Hypothalamus (tissue), 51 donors: ENCODE measurements at regions not wholly inside any gene's neighbourhood (a gene's known extent, or its start where the extent isn't known, plus 50 kb on each side); places are given as distances from the start of the nearest gene placed in this dataset.
"Not testable (repeated sequence)": the region's sequence is repeated elsewhere in the genome, so short reads cannot be mapped to it uniquely, and the experiment has no call there.

ENCODE experiments used
- DNase-seq, 51 donors: peaks; one replicate each; lab custom pipeline; 2025; lab: John Stamatoyannopoulos, UW

DNA sequence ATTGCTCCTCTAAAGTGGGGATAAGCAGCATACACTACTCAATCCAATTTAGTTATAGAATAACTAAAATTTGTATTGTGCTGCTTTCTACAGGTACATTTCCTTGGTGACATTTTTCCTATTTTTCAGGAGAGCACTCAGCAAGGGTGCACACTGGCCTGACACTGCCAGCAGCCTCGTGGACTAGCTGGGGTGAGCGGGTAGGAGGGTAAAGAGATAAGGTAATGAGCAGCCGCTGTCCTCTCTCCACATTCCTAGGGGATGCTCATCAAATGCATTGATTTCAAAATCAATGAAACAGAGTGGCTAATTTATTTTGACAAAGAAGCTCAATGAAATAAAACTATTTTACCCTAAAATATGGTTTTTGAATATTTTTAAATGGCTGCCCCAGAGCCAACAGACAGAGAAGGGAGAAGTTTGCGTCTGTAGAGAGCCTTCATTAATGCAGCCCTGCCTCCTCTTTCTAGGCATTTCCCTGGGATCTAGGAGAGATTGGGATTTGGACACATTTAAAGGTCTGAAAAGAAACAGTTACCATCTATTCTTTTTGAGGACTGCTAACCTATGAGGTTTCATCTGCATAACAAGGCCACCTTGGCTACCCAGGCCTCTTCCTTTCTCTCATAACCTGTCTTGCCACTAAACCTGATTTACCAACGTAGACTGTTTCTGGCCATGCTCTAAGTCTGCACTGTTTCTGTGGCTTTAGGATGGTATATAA, 561.0 kb downstream of the IPMK start:
- no peak for DNase-seq

DNA sequence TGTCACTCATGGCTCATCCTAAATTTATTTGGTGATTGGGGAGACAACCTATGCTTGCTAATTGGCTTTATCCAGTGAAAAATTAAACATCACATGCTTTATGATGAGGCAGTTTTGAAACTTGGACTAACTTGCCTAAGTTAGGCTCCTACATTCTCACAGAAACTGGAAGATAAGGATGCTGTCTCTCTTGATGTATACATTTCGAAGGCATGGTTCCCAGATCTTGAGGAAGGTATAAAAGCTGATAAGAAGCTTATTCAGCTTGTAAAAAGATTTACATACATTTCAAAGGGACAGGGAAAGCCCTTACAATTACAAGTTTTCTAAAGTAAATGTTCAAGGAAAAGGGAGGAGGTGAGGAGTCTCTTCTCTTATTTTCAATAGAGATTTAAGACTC, 561.7 kb downstream of the IPMK start:
- DNase-seq = no peak

DNA sequence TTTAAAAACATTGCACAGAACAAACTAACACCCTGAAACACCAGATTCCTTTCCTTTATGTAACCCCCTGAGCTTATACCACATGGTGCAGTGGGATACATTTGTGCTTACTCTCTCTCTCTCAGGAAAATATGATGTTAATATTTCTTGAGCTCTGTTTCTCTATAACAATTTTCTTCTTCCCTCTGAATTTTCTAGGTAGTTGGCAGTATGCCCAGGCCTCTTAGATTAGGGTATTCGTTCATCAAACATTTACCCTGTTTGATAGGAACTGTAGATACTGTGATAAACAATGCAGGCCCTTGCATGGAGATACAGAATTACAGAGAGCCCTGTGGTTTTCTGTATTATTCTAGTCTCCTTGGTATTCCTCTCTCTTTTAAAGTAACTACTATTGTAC, 567.8 kb downstream of the IPMK start:
- DNase-seq = no peak

DNA sequence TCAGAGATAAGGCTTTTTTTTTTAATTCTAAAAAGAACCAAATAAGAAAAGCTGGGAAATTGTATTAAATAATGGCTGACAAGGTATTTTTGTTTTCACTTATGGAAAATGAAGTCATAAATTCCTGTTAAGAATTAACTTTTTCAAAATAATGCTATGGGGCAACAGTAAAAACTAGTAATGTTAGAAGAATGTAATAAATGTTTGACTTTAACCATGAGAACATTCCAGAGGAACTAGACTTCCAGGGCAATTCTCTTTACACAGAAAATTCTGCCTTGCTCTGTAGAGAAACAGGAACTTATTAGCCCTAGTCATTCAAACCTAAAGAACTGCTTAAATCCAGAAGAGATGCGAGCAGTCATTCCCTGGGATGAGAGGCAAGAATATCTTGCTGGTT, 571.1 kb downstream of the IPMK start:
- DNase-seq = no peak

DNA sequence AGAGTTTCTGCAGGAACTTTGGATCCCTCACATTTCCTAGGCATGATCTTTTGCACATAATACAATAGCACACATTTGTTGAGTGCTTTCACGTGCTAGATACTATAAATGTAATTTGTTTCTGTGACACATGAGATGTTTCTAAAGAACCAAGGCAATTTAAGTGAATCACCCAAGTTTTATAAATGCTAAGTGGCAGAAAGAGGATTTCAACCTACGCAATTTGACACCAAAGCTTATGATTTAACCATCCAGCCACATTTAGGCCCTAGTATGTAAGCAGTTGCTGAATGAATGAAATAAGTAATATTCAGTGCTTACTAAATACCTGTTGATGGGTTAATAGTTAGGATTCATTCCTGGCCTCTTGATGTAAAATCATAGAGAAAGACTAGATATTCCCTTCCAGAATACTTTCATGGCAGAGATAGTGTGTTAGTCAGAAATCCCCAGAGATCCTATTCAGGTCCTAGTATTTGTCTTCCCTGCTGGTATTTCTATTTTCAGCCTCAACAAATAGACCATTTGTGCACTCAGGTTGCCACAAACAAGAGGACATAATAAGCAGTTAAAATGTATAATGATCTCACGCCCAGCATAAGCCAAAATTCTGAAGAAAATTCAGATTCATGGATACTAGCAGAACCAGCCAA, 572.6 kb downstream of the IPMK start:
- DNase-seq = no peak

DNA sequence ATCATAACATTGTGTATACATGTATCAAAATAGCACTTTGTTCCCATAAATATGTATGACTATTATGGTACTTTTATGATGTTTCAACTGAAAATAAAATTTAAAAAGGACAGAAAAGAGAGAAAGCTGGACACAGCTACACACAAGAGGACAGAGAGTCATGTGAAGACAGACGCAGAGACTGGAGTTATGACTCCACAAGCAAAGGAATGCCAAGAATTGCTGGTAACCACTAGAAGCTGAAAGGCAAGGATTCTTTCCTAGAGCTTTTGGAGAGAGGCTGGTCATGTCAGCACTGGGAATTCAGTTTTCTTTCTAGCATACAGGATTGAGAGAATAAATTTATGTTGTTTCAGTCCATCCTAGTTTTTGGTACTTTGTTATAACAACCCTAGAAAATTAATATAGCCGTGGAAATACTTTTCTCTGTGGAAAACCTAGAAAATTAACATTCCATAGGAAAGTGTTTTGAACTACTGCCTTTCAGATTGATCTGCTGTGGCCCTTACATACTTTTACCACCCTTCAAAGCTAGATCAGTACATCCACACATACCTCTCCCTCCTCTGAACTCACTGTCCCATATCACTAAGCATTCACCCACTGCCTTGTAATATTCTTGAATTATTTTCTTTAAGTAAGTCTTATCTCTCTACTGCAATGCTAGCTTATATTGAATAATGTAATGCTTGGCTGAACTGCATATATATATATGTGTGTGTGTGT, 575.3 kb downstream of the IPMK start:
- DNase-seq = no peak

DNA sequence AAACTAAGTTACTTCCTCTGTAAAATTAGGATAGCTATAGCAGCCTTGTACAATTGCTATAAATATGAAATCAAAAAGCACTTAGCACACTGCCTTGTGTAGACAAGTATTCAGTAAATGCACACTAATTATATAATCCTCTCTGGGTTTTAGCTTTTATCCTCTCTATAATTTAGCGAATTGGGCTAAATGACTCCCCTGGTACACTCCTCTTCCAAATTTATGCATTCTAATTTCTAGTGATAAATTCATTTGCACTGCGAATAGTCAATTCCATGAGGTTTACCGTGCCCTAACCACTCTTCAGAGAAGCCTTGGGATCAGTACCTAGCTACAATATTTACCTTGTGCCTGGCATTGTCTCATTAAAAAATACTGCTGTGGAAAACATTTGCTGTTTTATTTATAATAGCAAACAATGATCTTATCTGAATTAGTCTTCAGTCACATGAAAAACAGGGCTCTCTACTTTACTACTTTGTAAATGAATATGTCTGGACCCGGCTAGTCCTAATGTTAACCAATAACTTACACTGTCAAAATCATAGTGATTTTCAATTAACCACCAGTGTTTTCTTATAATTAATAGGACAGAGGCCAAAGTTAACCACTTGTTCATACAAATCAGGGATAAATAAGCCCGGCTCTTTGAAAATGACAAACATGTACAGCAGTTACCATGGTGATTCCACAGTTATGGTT, 577.9 kb downstream of the IPMK start:
- no peak for DNase-seq

DNA sequence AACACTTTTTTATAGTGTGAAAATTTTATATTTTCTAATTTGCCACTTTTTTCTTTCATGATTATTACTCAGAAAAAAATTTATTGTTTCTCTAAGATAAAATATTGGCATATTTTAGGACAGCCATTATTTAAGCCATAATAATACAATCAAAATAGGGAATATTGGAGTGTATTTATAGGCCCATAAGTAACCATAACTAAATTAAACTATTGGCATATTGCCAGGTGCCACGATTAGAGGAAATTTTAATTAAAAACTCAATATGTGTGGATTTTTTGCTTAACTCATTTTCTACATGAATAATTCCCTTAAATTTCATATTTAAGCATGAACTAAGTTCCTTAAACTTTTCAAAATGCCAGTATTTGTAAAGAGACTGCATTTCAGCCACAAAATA, 587.8 kb downstream of the IPMK start:
- DNase-seq = no peak

DNA sequence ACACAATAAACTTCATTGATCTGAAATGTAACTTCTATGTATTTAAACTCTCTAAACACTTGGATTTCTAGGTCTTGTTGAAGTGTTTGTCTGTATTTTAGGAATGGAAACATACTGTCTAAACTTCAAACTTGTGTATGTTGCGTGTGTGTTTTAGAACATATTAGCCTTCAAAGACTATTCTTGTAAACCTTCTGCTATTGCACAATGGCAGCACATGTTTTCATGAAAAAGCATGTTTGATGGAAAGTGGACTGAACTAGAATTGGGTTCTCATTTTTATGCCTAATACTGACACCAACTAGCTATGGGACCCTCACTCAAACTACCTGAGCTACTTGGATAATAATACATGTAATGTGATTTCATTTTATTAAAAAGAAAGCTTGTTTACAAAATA, 592.6 kb downstream of the IPMK start:
- DNase-seq = no peak

DNA sequence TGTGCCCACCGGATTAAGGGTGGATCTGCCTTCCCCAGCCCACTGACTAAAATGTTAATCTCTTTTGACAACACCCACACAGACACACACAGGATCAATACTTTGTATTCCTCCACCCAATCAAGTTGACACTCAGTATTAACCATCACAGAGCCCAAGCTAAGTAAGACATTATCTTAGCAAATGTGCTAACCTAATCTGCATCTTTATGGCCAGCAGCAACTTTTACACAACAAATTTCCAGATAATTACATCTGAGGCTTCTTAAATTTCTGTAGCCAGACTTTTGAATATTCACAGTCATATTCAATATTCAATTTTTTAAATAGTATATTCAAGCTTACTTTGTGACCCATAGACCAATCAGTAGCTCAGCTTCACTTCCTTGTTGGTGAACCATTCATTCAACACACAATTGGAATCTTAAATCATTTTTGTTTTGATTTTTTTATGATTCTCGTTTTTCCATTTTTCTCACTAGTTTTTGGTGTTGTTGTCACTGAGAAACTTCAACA, 594.2 kb downstream of the IPMK start:
- no peak for DNase-seq

DNA sequence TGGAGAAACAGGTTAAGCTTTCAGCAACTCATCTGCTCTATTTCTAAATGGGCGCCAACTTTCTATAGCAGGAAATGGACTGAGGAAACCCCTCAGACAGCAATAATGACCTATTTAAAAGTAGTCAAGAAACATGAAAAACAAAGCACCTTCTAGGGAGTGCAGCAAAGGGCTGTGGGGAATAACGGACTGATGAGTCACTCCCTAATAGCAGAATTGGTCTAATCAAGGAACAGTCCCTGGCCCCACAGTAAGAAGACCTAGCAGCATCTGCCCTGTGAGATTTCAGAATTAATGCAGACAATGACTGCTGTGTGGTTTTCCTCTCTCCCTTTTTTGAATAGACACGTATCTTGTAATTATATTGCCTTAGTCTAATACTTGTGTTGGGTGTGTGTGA, 602.9 kb downstream of the IPMK start:
- no peak for DNase-seq

DNA sequence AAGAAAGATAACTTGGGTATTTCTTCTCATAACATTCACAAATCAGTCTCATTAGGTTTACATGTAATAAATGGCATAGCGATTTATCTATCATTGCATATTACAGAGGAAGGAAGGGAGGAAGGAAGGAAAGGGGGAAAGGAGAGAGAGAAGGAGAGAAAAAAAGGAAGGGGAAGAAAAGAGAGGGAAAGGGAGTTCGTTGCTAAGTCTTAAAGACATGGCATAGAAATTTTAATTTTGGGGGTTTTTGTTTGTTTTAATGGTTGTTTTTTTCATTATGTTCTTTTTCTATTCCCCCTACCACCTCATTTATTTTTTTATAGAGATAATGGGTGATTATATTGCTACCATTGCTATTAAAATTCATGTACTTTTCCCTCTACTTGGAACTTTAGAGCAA, 604.3 kb downstream of the IPMK start:
- no peak for DNase-seq

DNA sequence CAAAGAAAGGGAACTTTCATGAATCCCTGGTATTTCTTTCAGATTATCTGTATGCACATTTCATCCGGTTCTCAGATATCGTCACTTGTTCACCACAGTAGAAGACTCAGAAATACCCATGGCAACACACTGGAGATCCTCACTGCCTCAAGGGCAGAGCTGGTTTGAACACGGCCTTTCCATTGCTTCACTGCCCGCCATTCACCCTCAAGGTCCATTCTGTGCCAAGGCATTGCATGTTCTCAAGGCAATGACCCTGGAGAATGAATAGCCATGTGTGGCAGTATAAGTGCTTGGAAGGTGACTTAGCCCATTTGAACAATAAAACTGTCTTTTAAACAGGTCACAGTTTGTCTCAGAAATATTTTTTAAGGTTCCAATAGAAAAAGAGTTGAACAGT, 606.5 kb downstream of the IPMK start:
- DNase-seq = no peak

DNA sequence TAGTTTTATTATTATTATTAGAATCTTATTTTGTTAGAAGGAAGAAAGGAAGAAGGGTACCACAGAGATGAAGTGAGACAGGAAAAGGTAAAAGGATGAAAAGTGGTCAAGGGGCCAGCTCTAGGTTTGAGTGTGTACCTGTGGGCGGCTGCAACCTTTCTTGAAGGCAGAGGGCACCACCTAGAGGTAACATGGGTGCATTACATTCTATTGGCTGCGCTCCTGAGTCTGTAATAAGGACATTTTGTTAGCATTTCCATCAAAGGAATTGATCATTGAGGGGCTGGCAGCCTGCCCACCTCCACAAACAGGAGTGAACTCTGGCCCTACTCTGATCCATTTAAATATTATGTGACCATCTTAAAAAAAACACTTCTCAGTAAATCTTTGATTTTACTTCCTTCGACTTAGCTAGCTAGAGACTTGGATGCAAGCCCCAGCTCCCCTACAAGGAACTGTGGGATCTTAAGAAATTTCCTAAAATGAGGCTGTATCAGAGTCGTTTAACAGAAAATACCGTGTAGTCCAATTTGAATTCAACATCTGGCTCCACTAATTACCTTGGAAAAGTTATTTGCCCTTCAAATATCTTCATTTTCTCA, 610.4 kb downstream of the IPMK start:
- peak in 30 of 51 donors; percentile 0 to 37 (median 15) for DNase-seq

DNA sequence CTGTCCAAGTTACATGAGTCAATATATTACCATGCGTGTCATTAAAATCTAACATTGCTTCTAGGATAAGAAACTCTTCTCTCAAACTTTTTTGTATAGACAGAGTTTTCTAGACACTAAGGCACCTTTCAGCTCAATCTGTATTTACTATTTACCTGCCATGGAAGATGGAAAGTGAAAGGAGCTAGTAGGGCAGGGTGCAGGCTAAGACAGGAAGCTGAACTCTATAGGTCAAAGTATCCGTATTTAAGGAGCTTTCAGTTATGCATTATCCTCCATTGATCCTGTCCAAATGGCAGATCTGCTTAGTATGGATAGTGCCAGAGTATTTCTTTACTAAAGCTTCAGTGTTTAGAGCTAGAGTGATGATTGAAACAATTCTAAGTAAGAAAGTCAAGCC, 612.8 kb downstream of the IPMK start:
- DNase-seq = no peak

DNA sequence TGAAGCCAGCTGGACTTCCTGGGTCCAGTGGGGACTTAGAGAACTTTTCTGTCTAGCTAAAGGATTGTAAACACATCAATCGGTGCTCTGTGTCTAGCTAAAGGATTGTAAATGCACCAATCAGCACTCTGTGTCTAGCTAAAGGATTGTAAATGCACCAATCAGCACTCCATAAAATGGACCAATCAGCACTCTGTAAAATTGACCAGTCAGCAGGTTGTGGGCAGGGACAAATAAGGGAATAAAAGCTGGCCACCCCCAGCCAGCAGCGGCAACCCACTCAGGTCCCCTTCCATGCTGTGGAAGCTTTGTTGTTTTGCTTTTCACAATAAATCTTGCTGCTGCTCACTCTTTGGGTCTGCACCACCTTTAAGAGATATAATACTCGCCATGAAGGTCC, 622.6 kb downstream of the IPMK start:
- not testable (repeated sequence) for DNase-seq

DNA sequence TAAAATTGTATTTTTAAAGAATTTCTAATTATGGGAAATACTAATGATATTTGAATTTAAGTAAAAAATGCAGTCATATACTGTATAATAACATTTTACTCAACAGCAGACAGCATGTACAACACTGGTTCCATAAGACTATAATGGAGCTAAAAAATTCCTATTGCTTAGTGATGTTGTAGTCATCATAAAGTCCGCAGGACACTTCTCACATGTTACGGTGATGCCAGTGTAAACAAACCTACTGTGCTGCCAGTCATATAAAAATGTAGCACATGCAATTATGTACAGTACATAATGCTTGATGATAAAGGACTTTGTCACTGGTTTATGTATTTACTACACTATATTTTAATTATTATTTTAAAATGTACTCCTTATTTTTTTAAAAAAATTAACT, 629.3 kb downstream of the IPMK start:
- DNase-seq = no peak

DNA sequence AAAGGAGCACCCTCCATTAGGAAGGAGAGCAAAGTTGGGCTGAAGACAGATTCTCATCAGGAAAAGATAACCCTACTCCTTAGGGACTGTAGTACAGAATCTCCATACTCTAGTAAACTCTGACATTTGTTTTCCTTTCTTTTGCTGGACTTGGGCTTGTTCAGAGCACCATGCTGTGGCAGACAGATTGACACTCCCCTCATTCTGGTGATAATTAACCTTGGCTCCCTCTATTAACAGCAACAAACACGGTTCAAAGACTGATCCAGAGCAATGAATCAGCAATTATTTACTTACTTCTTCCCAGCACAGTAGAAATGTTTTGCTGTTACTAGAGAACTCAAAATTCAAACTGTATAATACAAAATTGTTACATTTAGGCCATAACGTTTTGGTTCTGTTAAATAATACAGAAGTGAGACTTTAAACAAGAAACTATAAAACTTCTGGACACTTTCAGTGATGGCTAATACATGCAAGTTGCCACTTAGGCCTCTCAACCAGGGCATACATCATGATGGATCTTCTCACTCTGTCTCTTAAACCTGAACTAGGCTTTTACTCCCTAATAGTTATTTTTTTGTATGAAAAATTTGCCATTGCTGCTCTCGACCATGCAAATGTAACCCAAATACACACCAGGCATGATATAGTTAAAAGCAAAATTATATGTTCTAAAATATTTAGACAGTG, 639.0 kb downstream of the IPMK start:
- no peak for DNase-seq

DNA sequence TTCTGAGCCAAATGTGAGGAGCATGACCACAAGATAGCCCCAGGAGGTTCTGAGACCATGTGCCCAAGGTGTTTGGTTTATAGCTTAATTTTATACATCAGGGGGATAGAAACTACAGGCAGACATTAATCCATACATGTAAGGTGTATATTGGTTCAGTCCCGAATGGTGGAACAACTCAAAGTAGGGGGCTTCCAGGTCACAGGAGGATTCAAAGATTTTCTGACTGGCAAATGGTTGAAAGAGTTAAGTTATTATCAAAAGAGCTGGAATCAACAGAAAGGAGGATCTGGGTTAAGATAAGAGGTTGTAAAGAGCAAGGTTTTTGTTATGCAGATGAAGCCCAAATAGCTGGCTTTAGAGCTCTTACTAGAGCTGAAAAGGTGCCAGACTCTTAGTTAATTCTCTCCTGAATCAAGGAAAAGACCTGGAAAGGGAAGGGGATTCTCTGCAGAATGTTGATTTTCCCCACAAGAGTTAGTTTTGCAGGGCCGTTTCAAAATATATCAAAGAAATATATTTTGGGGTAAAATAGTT, 640.0 kb downstream of the IPMK start:
- DNase-seq = no peak
